ENCODE measurements at regions not wholly inside any gene's neighbourhood (a gene's known extent, or its start where the extent isn't known, plus 50 kb on each side); places are given as distances from the start of the nearest gene placed in this dataset.

DNA sequence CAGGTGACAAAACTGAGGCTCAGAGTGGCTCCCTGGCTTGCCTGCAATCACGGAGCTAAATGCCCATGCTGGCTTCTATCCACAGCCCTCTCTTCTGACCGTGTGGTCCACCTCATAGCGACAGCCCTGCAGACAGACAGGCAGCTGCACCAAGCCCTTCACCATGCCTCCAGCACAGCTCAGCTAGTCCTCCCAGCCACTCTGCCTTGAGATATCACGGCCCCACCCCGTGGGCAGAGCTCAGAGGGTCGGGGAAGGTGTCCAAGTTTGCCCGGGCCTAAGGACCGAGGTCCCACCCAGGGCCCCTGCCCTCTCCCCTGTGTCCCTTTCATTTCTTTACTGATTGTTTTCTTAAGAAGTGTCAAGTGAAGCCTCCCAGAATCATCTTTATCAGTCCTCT is 128.2 kb upstream of the GLI2 start:
- no peak for DNase-seq (ENCODE audit: low spot score)

DNA sequence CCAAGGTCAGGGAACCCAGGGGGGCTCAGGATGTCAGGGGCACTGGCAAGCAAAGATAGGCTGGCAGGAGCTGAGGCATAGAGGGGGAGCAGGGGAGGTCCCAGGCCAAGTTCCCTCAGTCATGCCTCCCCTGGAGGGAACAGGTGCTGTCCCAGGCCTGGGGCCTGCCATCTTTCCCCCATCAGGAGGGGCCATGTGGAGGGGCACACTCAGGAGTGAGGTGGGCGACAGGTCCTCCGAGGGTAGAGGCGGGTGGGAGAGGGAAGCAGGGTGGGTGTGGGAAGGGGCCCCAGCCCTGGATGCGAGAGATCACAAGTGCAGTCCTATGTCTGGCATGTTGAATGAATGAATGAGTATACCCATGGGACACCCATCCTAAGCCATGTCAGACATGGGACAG is 127.7 kb upstream of the GLI2 start:
- no peak for DNase-seq (ENCODE audit: low spot score)

DNA sequence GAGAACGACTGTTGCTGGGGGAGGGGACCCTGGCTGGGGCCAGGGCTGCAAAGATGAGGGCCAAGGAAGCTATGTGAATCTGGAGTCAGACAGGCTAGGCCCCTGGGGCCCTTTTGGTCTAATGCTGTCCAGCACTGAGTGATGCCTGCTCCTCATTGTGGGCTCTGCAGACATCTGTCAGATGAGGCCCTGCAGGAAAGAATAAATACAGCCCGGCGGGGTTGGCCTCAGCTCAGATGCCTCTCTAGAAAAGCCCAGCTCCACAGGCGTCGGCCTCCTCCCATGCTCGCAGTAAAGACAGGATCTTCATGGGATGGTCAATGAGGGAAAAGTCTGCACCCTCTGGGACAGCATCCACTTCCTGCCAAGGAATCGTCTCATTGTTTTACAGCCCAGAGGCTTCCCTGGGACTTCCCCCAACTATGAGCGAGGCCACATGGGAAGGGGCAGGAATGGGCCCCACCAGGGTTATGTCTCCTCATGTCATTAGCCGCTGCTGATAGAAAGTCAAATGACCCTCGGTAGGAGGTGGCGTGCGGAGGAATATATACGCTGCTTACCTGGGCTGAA is 125.8 kb upstream of the GLI2 start:
- DNase-seq (ENCODE audit: low spot score) = no peak

DNA sequence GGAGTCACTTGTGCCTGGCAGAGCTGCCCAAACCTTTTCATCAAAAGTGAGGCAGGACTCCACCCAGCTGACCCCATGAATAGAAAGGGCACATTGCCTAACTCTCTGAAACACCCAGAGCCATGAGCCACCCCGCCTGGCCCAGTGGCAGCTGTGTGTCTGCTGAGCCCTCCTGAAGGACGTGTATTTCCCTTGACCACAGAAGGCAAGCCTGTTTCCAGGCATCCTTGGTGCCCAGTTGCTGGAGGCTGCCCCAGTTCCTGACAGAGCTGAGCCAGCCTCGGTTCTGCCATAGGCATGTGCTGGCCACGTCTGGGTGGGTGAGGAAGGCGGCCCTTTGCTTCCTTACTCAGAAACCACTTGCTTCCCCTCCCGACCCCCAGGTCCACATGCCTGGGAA is 124.7 kb upstream of the GLI2 start:
- DNase-seq (ENCODE audit: low spot score) = no peak

DNA sequence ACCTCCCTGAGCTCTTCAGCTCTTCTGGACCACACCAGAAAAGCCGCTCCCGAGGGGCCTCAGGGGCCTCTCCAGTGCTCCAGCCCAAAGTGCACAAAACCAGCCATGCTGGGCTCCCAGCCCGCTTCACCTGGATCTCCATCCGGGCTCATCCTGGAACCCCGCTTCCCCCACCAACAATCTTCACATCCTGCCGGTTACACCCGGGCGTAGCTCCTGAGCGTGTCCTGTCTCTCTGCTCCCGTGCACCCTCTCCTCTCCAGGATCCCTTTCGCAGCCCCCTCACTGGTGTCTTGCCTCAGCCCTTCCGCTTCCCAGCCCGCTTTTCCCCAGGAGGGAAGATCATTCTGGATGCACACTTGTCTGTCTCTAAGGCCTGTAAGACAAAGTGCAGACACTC is 123.7 kb upstream of the GLI2 start:
- no peak for DNase-seq (ENCODE audit: low spot score)

GRCh38 chr2:120612471-120612870 is 123.2 kb upstream of the GLI2 start:
- DNase-seq (ENCODE audit: low spot score) = no peak

DNA sequence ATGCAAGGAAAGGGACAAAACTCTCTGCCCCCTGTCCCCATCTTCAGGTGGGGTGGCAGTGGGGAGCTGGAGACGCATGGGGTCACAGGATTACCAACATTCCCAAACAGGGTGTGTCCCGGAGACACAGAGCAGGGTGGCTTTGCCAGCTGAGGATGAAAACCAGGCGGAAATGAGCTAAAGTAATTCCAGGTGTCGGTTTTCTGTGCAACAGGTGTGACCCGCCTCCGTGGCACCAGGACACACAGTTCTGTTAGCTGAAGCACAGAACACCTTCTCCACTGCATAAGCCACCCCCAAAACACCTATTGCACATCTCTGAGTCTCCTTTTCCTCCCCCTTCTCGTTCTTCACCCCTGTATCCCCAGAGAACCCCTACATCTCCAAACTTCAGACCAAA is 122.7 kb upstream of the GLI2 start:
- no peak for DNase-seq (ENCODE audit: low spot score)

DNA sequence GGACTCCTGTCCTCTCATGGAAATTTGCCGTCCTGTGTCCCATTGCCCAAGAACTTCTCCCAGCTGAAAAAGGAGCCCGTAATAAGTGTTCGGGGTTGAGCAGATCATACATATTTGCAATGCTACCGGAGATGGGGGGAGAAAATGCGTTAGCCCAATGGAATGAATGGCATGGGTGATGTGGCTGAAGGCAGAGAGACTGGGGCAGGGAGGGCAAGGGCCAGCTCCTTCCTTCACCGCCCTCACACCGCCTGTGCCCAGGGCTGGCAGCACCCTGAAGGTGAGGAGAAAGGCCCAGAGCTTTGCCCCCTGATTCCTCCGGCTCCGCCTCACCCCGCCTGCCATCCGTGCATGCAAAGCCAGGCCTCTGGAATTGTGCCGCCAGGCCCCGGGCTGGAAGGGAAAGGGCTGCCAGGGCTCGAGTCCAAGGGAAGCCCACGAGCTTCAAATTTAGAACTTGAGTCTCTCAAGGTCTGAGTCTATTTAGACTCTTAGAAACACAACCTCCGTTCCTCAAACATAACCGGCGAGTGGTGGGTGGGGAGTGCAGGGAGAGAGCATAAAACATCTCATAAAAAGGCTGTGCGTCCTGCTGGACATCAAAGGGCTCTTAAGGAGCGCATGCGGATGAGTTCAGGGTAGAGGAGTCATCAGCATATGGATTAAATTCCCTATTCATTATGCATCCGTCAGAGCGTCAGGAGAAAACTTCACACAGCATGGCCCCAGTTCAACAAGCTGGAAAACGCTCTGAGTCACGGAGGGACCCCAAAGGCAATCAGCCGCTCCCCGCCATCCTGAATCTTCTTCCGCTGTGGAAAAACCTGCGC is 121.7 kb upstream of the GLI2 start:
- DNase-seq (ENCODE audit: low spot score) = no peak

DNA sequence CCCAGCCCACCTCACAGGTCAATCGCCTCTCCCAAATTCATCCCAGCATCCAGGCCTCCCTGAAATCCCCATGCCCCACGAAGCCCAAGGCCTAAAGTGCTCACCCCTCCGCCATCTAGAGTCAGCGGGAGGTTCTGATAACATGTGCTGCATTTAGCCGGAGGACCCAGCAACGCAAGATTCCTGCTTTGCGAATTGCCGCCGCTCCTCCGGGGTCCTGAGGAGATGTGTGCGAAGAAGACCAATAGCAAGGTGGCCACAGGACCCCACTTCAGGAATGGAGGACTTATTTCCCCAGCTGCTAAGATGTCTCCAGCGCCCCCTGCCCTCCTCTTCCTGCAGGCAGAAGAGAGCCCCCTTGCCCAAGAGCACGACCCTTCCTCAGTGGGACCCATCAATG is 120.8 kb upstream of the GLI2 start:
- DNase-seq (ENCODE audit: low spot score) = no peak

DNA sequence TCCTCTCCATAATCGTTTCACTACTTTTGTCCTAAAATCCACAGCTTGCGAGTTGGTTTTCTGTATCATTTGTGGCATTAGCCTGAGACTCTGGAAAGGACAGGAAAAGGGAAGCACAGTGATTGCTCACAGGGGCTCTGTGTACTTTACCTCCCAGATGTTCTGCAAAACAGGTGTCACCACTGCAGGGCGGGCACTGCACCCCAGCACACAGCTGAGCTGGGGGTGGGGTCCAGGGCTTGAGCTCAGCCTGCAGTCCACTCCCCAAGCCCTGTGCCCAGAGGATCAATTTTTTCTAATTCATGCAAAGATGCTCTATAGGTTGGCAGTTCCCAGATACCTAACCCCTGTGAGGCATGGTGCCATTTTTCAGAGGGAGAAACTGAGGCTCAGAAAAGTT is 119.4 kb upstream of the GLI2 start:
- no peak for DNase-seq (ENCODE audit: low spot score)

GRCh38 chr2:120617055-120617454 is 118.6 kb upstream of the GLI2 start:
- no peak for DNase-seq (ENCODE audit: low spot score)

DNA sequence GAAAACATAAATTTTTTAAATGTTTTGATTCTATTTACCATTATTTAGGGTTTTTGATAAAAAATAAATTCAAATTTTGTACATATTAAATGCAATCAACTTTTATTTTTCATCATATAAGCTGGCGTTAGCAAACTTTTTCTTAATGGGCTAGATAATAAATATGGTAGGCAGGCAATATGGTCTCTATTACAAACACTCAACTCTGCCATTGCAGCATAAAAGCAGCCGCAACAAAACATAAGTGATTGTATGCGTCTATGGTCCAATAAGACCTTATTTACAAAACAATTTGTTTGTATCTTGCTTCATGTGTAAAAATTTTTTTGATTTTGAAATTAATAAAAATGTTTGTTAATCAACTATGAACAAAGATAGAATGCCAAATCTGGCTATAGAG is 116.8 kb upstream of the GLI2 start:
- no peak for DNase-seq (ENCODE audit: low spot score)

- DNase-seq (ENCODE audit: low spot score) = no peak
Observed at GRCh38 chr2:120619579-120619978, 116.1 kb upstream of the GLI2 start.

GRCh38 chr2:120620025-120620793 is 115.5 kb upstream of the GLI2 start:
- no peak for DNase-seq (ENCODE audit: low spot score)

DNA sequence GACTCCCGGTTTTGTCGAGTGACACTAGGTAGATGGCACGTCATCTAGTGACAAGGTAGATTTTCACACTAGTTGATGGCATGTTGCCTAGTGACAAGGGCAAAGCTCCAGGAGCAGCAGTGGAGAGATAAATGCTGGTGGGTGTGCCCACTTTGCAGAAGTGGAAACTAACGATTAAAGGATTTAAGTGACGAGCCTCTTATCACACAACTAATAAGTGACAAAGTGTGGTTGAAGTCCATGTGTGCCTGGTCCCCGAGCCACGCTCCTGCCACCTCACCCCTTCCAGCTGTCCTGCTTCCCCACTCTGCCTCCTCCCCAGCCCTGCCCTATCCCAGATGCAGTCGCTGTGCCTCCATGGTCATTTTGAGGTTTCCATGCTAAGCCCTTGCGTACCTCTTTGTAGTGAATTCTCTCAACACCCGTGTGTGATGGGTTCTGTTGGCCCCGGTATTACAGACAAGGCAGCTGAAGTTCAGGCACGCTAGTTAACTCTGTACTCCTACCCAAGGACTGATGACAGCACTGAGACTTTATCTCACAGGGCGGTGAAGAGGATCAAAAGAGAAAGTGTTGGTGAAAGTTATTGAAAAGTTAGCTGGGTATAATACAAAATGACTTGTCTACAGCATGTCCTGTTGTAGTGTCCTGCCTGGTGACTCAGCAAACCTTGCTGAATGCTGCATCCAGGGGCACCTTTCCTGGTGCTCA is 113.4 kb upstream of the GLI2 start:
- no peak for DNase-seq (ENCODE audit: low spot score)

GRCh38 chr2:120622886-120623753 is 112.5 kb upstream of the GLI2 start:
- DNase-seq (ENCODE audit: low spot score) = no peak

DNA sequence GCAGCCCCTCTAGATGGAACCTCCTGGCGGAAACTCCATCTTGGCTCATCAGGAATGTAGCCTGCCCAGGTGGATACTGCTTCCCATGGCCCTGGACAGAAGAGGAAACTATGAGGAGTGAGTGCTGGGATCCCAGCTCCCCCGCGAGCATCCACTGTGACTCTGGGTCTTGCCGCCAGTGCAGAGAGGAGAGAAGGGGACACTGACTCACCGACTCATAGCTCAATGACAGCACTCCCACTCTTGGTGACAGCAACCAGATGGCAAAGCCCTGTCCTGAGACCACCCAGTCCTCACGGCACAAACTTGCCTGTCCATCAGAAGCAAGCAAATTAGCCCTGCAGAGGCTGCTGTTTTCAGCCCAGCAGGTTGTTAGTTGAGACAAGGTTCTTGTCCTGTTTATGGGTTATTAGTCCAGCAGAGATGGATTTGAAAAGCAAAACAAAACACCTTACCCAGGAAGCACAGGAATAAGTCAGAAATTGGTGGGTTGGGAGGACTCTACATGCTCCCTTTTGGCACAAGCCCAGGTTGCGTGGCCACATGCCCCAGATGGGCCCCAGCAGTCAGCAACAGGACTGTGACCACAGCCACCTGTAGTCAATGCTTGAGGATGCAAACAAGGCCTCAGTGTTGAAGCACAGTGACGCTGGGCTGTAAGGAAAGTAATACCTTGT is 111.5 kb upstream of the GLI2 start:
- DNase-seq (ENCODE audit: low spot score) = no peak

- DNase-seq (ENCODE audit: low spot score) = no peak
Observed at GRCh38 chr2:120624738-120625446, 110.8 kb upstream of the GLI2 start.

DNA sequence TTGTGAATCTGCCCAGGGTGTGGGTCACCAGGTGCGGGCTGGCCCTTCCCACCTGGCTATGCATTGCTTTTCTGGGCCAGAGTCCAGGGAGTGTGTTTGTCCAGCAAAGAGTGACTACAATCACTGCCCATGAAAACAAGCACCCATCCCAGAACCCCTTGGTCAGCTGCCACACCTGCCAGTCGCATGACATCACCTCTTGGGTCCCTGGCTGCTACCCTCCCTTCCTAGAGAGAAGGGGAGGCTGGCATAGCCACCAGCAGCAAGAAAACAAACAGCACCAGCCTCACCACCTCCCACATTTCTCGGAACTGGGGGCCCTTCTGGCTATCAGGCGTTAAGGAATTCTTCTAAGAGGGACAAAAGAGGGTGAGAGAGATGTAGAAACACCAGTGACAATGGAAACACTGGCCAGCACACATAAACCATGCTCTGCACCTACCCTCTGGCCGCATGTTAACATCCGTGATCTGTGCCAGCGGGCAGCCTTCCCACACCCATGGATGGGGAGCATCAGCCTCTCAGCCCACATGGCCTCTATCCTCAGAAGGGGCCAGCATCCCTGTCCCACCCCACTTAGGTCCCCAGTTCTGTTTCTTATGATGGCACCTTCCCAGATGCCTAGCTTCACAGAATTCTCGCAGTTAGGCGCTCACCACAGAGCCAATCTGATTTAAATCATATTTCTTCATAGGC is 109.7 kb upstream of the GLI2 start:
- DNase-seq (ENCODE audit: low spot score) = no peak

- DNase-seq (ENCODE audit: low spot score) = no peak
Observed at GRCh38 chr2:120626566-120626965, 109.1 kb upstream of the GLI2 start.
